Osteocyte (in vitro differentiated cells): ENCODE measurements at regions not wholly inside any gene's neighbourhood (a gene's known extent, or its start where the extent isn't known, plus 50 kb on each side); places are given as distances from the start of the nearest gene placed in this dataset.
"Not testable (repeated sequence)": the region's sequence is repeated elsewhere in the genome, so short reads cannot be mapped to it uniquely, and the experiment has no call there.

Source experiments
- DNase-seq: peaks from one replicate; pipeline ENCODE4 v3.0.0; 2021; ENCODE audit warnings: mixed read lengths; ENCODE audit not compliant: unreplicated experiment; ENCODE audit errors: extremely low spot score
- H3K27ac Mint-ChIP-seq: one replicate; pipeline ENCODE4 v1.8.0; 2021; ENCODE audit warnings: mild to moderate bottlenecking, mixed read lengths; ENCODE audit not compliant: unreplicated experiment
- H3K27me3 Mint-ChIP-seq: one replicate; pipeline ENCODE4 v1.8.0; 2021; ENCODE audit warnings: mixed read lengths; ENCODE audit not compliant: unreplicated experiment
- H3K36me3 Mint-ChIP-seq: one replicate; pipeline ENCODE4 v1.8.0; 2021; ENCODE audit warnings: mixed read lengths; ENCODE audit not compliant: unreplicated experiment
- H3K4me1 Mint-ChIP-seq: one replicate; pipeline ENCODE4 v1.8.0; 2021; ENCODE audit warnings: mixed read lengths; ENCODE audit not compliant: unreplicated experiment
- H3K4me3 Mint-ChIP-seq: one replicate; pipeline ENCODE4 v1.8.0; 2021; ENCODE audit warnings: mild to moderate bottlenecking, moderate library complexity, mixed read lengths; ENCODE audit not compliant: unreplicated experiment
- H3K9me3 Mint-ChIP-seq: one replicate; pipeline ENCODE4 v1.8.0; 2021; ENCODE audit warnings: mixed read lengths; ENCODE audit not compliant: unreplicated experiment
- CTCF ChIP-seq: fragments of 200-600 bp; sonication (generic); IDR thresholded peaks from 2 replicates; pipeline ENCODE4 v1.5.0; 2021; ENCODE audit warnings: antibody characterized with exemption, mild to moderate bottlenecking, moderate library complexity

- not testable (repeated sequence) for H3K27ac Mint-ChIP-seq, DNase-seq, H3K4me3 Mint-ChIP-seq, H3K9me3 Mint-ChIP-seq, H3K27me3 Mint-ChIP-seq, H3K36me3 Mint-ChIP-seq, H3K4me1 Mint-ChIP-seq
These were observed 806.3 kb downstream of the PRIM2 start for GRCh38 chr6:58123770-58124169.

GRCh38 chr6:58128549-58128948 lies 811.1 kb downstream of the PRIM2 start:
- not testable (repeated sequence) for H3K4me1 Mint-ChIP-seq, H3K36me3 Mint-ChIP-seq, H3K27me3 Mint-ChIP-seq, DNase-seq, H3K27ac Mint-ChIP-seq, H3K4me3 Mint-ChIP-seq
- H3K9me3 Mint-ChIP-seq: peaks cover 14% of the 10 kb centered on the region

GRCh38 chr6:58129098-58129497 lies 811.7 kb downstream of the PRIM2 start:
- H3K9me3 Mint-ChIP-seq: peaks cover 14% of the 10 kb centered on the region
- H3K27ac Mint-ChIP-seq, H3K4me3 Mint-ChIP-seq, DNase-seq, H3K36me3 Mint-ChIP-seq, H3K4me1 Mint-ChIP-seq, H3K27me3 Mint-ChIP-seq: not testable (repeated sequence)

GRCh38 chr6:58139746-58140145 lies 822.3 kb downstream of the PRIM2 start:
- H3K4me3 Mint-ChIP-seq, H3K27me3 Mint-ChIP-seq, H3K4me1 Mint-ChIP-seq, DNase-seq, H3K36me3 Mint-ChIP-seq, H3K27ac Mint-ChIP-seq: not testable (repeated sequence)
- H3K9me3 Mint-ChIP-seq: peaks cover 16% of the 10 kb centered on the region

- not testable (repeated sequence) for H3K27ac Mint-ChIP-seq, H3K36me3 Mint-ChIP-seq, H3K4me1 Mint-ChIP-seq, H3K27me3 Mint-ChIP-seq, H3K9me3 Mint-ChIP-seq, H3K4me3 Mint-ChIP-seq, DNase-seq
These were observed 853.6 kb downstream of the PRIM2 start for GRCh38 chr6:58171025-58171424.

- H3K36me3 Mint-ChIP-seq: not testable (repeated sequence)
These were observed 864.2 kb downstream of the PRIM2 start for GRCh38 chr6:58181557-58182065.

GRCh38 chr6:58185300-58185699 lies 867.9 kb downstream of the PRIM2 start:
- H3K36me3 Mint-ChIP-seq, H3K27ac Mint-ChIP-seq, H3K4me1 Mint-ChIP-seq, DNase-seq, H3K27me3 Mint-ChIP-seq, H3K4me3 Mint-ChIP-seq: not testable (repeated sequence)
- H3K9me3 Mint-ChIP-seq: peaks cover 14% of the 10 kb centered on the region

More at GRCh38 chr6:58181557-58182065, 864.2 kb downstream of the PRIM2 start:
- not testable (repeated sequence) for H3K4me3 Mint-ChIP-seq, H3K27me3 Mint-ChIP-seq, H3K27ac Mint-ChIP-seq, H3K4me1 Mint-ChIP-seq, DNase-seq
- H3K9me3 Mint-ChIP-seq: peaks cover 11% of the 10 kb centered on the region

GRCh38 chr6:58193209-58193608 lies 875.8 kb downstream of the PRIM2 start:
- H3K4me1 Mint-ChIP-seq, H3K36me3 Mint-ChIP-seq, H3K27me3 Mint-ChIP-seq, H3K27ac Mint-ChIP-seq, H3K4me3 Mint-ChIP-seq, DNase-seq: not testable (repeated sequence)
- peaks cover 23% of the 10 kb centered on the region for H3K9me3 Mint-ChIP-seq

GRCh38 chr6:58198301-58198700 lies 880.9 kb downstream of the PRIM2 start:
- peaks cover 20% of the 10 kb centered on the region for H3K9me3 Mint-ChIP-seq
- no peaks in the 10 kb centered on the region for H3K36me3 Mint-ChIP-seq
- H3K27ac Mint-ChIP-seq: no peak overlapping the region
- no peak overlapping the region for H3K4me3 Mint-ChIP-seq
- no peak for DNase-seq
- no peaks in the 10 kb centered on the region for H3K4me1 Mint-ChIP-seq
- no peaks in the 10 kb centered on the region for H3K27me3 Mint-ChIP-seq
- TF ChIP-seq CTCF: no peak

GRCh38 chr6:58237124-58237523 lies 919.7 kb downstream of the PRIM2 start:
- H3K27ac Mint-ChIP-seq, H3K4me1 Mint-ChIP-seq, H3K36me3 Mint-ChIP-seq, H3K4me3 Mint-ChIP-seq, DNase-seq, H3K27me3 Mint-ChIP-seq: not testable (repeated sequence)
- peaks cover 66% of the 10 kb centered on the region for H3K9me3 Mint-ChIP-seq

GRCh38 chr6:58238421-58238820 lies 921.0 kb downstream of the PRIM2 start:
- DNase-seq, H3K4me1 Mint-ChIP-seq, H3K4me3 Mint-ChIP-seq, H3K27me3 Mint-ChIP-seq, H3K36me3 Mint-ChIP-seq, H3K27ac Mint-ChIP-seq: not testable (repeated sequence)
- peaks cover 59% of the 10 kb centered on the region for H3K9me3 Mint-ChIP-seq

GRCh38 chr6:58257625-58258024 lies 940.2 kb downstream of the PRIM2 start:
- DNase-seq, H3K4me3 Mint-ChIP-seq, H3K4me1 Mint-ChIP-seq, H3K27me3 Mint-ChIP-seq, H3K27ac Mint-ChIP-seq, H3K36me3 Mint-ChIP-seq: not testable (repeated sequence)
- H3K9me3 Mint-ChIP-seq: peaks cover 48% of the 10 kb centered on the region
